Astrocyte (in vitro differentiated cells and primary cell): ENCODE measurements at regions not wholly inside any gene's neighbourhood (a gene's known extent, or its start where the extent isn't known, plus 50 kb on each side); places are given as distances from the start of the nearest gene placed in this dataset.

Source experiments
- CTCF ChIP-seq: IDR thresholded peaks from 2 replicates; pipeline ENCODE4 v1.5.1; 2011; ENCODE audit warnings: low read depth, mild to moderate bottlenecking, inconsistent platforms, low read length, moderate library complexity; ENCODE audit not compliant: insufficient read depth
- EZH2 ChIP-seq: IDR thresholded peaks from 2 replicates; pipeline ENCODE4 v1.6.1; 2012; ENCODE audit warnings: mild to moderate bottlenecking, low read length, inconsistent platforms; ENCODE audit not compliant: insufficient read depth

GRCh38 chr5:116722651-116723050 is 148.0 kb upstream of the SEMA6A start:
- TF ChIP-seq CTCF (no peak), EZH2 (no peak)
